ENCODE measurements at regions not wholly inside any gene's neighbourhood (a gene's known extent, or its start where the extent isn't known, plus 50 kb on each side); places are given as distances from the start of the nearest gene placed in this dataset.

- in situ Hi-C loops (cut with MboI; ENCODE audit: low sequenced_read_pairs, unreplicated experiment) = no loop called here
- no peak for TF ChIP-seq CTCF (IDR thresholded peaks at IDR 0.05; ENCODE audit: borderline replicate concordance, control extremely low read depth, extremely low read depth, insufficient read depth, missing control alignments)
Observed at GRCh38 chr20:4480104-4480503, 206.2 kb upstream of the PRNP start.

GRCh38 chr20:4476903-4477500 lies 209.3 kb upstream of the PRNP start:
- TF ChIP-seq CTCF (IDR thresholded peaks at IDR 0.05; ENCODE audit: borderline replicate concordance, control extremely low read depth, extremely low read depth, insufficient read depth, missing control alignments) = no peak
- in situ Hi-C loops (cut with MboI; ENCODE audit: low sequenced_read_pairs, unreplicated experiment) = no loop called here
- DNase-seq (ENCODE audit: low spot score) = no peak

More at GRCh38 chr20:4480104-4480503, 206.2 kb upstream of the PRNP start:
- DNase-seq (ENCODE audit: low spot score) = no peak

GRCh38 chr20:4472906-4473305 lies 213.3 kb upstream of the PRNP start:
- DNase-seq (ENCODE audit: low spot score) = no peak
- in situ Hi-C loops (cut with MboI; ENCODE audit: low sequenced_read_pairs, unreplicated experiment) = no loop called here
- TF ChIP-seq CTCF (IDR thresholded peaks at IDR 0.05; ENCODE audit: borderline replicate concordance, control extremely low read depth, extremely low read depth, insufficient read depth, missing control alignments) = no peak

- no peak for TF ChIP-seq CTCF (IDR thresholded peaks at IDR 0.05; ENCODE audit: borderline replicate concordance, control extremely low read depth, extremely low read depth, insufficient read depth, missing control alignments)
- DNase-seq (ENCODE audit: low spot score) = no peak
- in situ Hi-C loops (cut with MboI; ENCODE audit: low sequenced_read_pairs, unreplicated experiment) = no loop called here
Observed at GRCh38 chr20:4471221-4471620, 215.0 kb upstream of the PRNP start.

GRCh38 chr20:4470375-4470774 lies 215.9 kb upstream of the PRNP start:
- in situ Hi-C loops (cut with MboI; ENCODE audit: low sequenced_read_pairs, unreplicated experiment) = no loop called here
- no peak for TF ChIP-seq CTCF (IDR thresholded peaks at IDR 0.05; ENCODE audit: borderline replicate concordance, control extremely low read depth, extremely low read depth, insufficient read depth, missing control alignments)
- DNase-seq (ENCODE audit: low spot score) = no peak

- in situ Hi-C loops (cut with MboI; ENCODE audit: low sequenced_read_pairs, unreplicated experiment) = no loop called here
- DNase-seq (ENCODE audit: low spot score) = no peak
Observed at GRCh38 chr20:4469910-4470309, 216.3 kb upstream of the PRNP start.

More at GRCh38 chr20:4469910-4470309, 216.3 kb upstream of the PRNP start:
- TF ChIP-seq CTCF (IDR thresholded peaks at IDR 0.05; ENCODE audit: borderline replicate concordance, control extremely low read depth, extremely low read depth, insufficient read depth, missing control alignments) = no peak

Measured in GM13976 (cell line).